HepG2 (cell line): ENCODE measurements at regions not wholly inside any gene's neighbourhood (a gene's known extent, or its start where the extent isn't known, plus 50 kb on each side); places are given as distances from the start of the nearest gene placed in this dataset.

Experiments
- ARID4A ChIP-seq: sonication (generic); formaldehyde crosslinking; IDR thresholded peaks from 2 replicates; pipeline ENCODE4 v1.5.0; 2020; ENCODE audit warnings: mild to moderate bottlenecking, missing genetic modification reagents, borderline replicate concordance
- ATRX ChIP-seq: sonication (generic); formaldehyde crosslinking; IDR thresholded peaks from 2 replicates; pipeline ENCODE4 v1.4.0; 2020; ENCODE audit warnings: missing genetic modification reagents, borderline replicate concordance
- BRD4 ChIP-seq: sonication (generic); formaldehyde crosslinking; IDR thresholded peaks from 2 replicates; pipeline ENCODE4 v1.4.0; 2020; ENCODE audit warnings: missing genetic modification reagents
- ELK4 ChIP-seq: sonication (generic); formaldehyde crosslinking; IDR thresholded peaks from 2 replicates; pipeline ENCODE4 v1.9.0; 2021; ENCODE audit warnings: missing genetic modification reagents, borderline replicate concordance
- HMGXB4 ChIP-seq, 2 experiments: sonication (generic) in 1 of 2; formaldehyde crosslinking in 1 of 2; IDR thresholded peaks; 2 replicates each; pipeline versions ENCODE4 v1.4.0 to v1.6.1; 2018 to 2020; ENCODE audit warnings: missing genetic modification reagents in 2 of 2, borderline replicate concordance in 1 of 2, low read depth in 1 of 2, mild to moderate bottlenecking in 1 of 2, missing biosample characterization in 1 of 2
- KMT2A ChIP-seq: sonication (generic); formaldehyde crosslinking; IDR thresholded peaks from 2 replicates; pipeline ENCODE4 v1.4.0; 2020; ENCODE audit warnings: missing genetic modification reagents
- KMT2B ChIP-seq: IDR thresholded peaks from 2 replicates; pipeline ENCODE4 v1.6.1; 2016; ENCODE audit warnings: missing genetic modification reagents, missing compliant biosample characterization
- LCORL ChIP-seq, 2 experiments: fragments of 450-650 bp in 1 of 2; sonication (generic) in 1 of 2; formaldehyde crosslinking in 1 of 2; IDR thresholded peaks; 2 replicates each; pipeline versions ENCODE4 v1.5.0 to v1.6.1; 2017 to 2020; ENCODE audit warnings: antibody characterized with exemption in 1 of 2, missing genetic modification reagents in 1 of 2
- MXD4 ChIP-seq: IDR thresholded peaks from 2 replicates; pipeline ENCODE4 v1.6.1; 2016; ENCODE audit warnings: mild to moderate bottlenecking, missing biosample characterization, missing genetic modification reagents
- PAX8 ChIP-seq: sonication (generic); formaldehyde crosslinking; IDR thresholded peaks from 2 replicates; pipeline ENCODE4 v1.8.0; 2022; ENCODE audit warnings: mild to moderate bottlenecking, missing genetic modification reagents, borderline replicate concordance
- PLSCR1 ChIP-seq: sonication (generic); formaldehyde crosslinking; IDR thresholded peaks from 2 replicates; pipeline ENCODE4 v1.5.0; 2020; ENCODE audit warnings: missing genetic modification reagents, mild to moderate bottlenecking, borderline replicate concordance
- STAT5B ChIP-seq: sonication (generic); formaldehyde crosslinking; IDR thresholded peaks from 2 replicates; pipeline ENCODE4 v1.4.0; 2020; ENCODE audit warnings: missing genetic modification reagents
- WIZ ChIP-seq: sonication (generic); formaldehyde crosslinking; IDR thresholded peaks from 2 replicates; pipeline ENCODE4 v1.5.1; 2020; ENCODE audit warnings: mild to moderate bottlenecking, missing genetic modification reagents
- ZNF33B ChIP-seq: sonication (generic); formaldehyde crosslinking; IDR thresholded peaks from 2 replicates; pipeline ENCODE4 v1.5.1; 2020; ENCODE audit warnings: mild to moderate bottlenecking, missing genetic modification reagents
- ZNF460 ChIP-seq: sonication (generic); formaldehyde crosslinking; IDR thresholded peaks from 2 replicates; pipeline ENCODE4 v1.5.1; 2020; ENCODE audit warnings: missing genetic modification reagents, mild to moderate bottlenecking, borderline replicate concordance
- ZNF674 ChIP-seq: sonication (generic); formaldehyde crosslinking; IDR thresholded peaks from 2 replicates; pipeline ENCODE4 v1.5.0; 2020; ENCODE audit warnings: low read depth, mild to moderate bottlenecking, missing genetic modification reagents
- ZNF772 ChIP-seq: sonication (generic); formaldehyde crosslinking; IDR thresholded peaks from 2 replicates; pipeline ENCODE4 v1.5.0; 2020; ENCODE audit warnings: mild to moderate bottlenecking, missing genetic modification reagents
- ZNF775 ChIP-seq: sonication (generic); formaldehyde crosslinking; IDR thresholded peaks from 2 replicates; pipeline ENCODE4 v1.4.0; 2020; ENCODE audit warnings: missing genetic modification reagents, mild to moderate bottlenecking, moderate library complexity, borderline replicate concordance
- ZNF781 ChIP-seq: sonication (generic); formaldehyde crosslinking; IDR thresholded peaks from 2 replicates; pipeline ENCODE4 v1.5.1; 2020; ENCODE audit warnings: borderline replicate concordance, mild to moderate bottlenecking, missing genetic modification reagents; ENCODE audit errors: not compliant biosample characterization
- ZNF839 ChIP-seq: sonication (generic); formaldehyde crosslinking; IDR thresholded peaks from 2 replicates; pipeline ENCODE4 v1.4.0; 2020; ENCODE audit warnings: missing genetic modification reagents, mild to moderate bottlenecking, borderline replicate concordance

GRCh38 chr16:21338537-21339268 lies 60.6 kb upstream of the CRYM start (continued):
- TF ChIP-seq ZNF460 (CRISPR knock-in tag) = no peak
- no peak for TF ChIP-seq HMGXB4 (CRISPR knock-in tag; IDR thresholded peaks at IDR 0.05; ENCODE audit: borderline replicate concordance in 1 of 2, low read depth in 1 of 2)
- TF ChIP-seq ZNF775 (CRISPR knock-in tag) = no peak
- TF ChIP-seq KMT2A (CRISPR knock-in tag) = no peak
- TF ChIP-seq LCORL (IDR thresholded peaks at IDR 0.05) = no peak
- TF ChIP-seq LCORL (CRISPR knock-in tag; IDR thresholded peaks at IDR 0.05) = peak; percentile 78; the same call in 1 of the 2 replicates
- TF ChIP-seq ELK4 (CRISPR knock-in tag) = no peak
- TF ChIP-seq ZNF839 (CRISPR knock-in tag) = no peak
- TF ChIP-seq MXD4 = no peak
- no peak for TF ChIP-seq PAX8 (CRISPR knock-in tag)
- TF ChIP-seq KMT2B (CRISPR knock-in tag) = no peak
- peak; percentile 60; the same call in 1 of the 2 replicates for TF ChIP-seq ARID4A (CRISPR knock-in tag)
- TF ChIP-seq WIZ (CRISPR knock-in tag) = no peak
- TF ChIP-seq ZNF674 = no peak
- TF ChIP-seq BRD4 (CRISPR knock-in tag) = no peak
- TF ChIP-seq ZNF33B (CRISPR knock-in tag) = no peak
- no peak for TF ChIP-seq ATRX
- peak; percentile 43 for TF ChIP-seq ZNF781 (CRISPR knock-in tag)
- no peak for TF ChIP-seq STAT5B
- TF ChIP-seq PLSCR1 (CRISPR knock-in tag) = no peak
- TF ChIP-seq ZNF772 (CRISPR knock-in tag) = no peak
